Ishikawa (cell line): ENCODE measurements at regions not wholly inside any gene's neighbourhood (a gene's known extent, or its start where the extent isn't known, plus 50 kb on each side); places are given as distances from the start of the nearest gene placed in this dataset.

Experiments
- CEBPB ChIP-seq: IDR thresholded peaks from 2 replicates; pipeline ENCODE4 v1.6.1; 2012
- CREB1 ChIP-seq: IDR thresholded peaks from 2 replicates; pipeline ENCODE4 v1.6.1; 2012; ENCODE audit warnings: low read depth
- EGR1 ChIP-seq: IDR thresholded peaks from 2 replicates; pipeline ENCODE4 v1.6.1; 2012
- EP300 ChIP-seq: IDR thresholded peaks from 2 replicates; pipeline ENCODE4 v1.6.1; 2012; ENCODE audit warnings: borderline replicate concordance
- FOXM1 ChIP-seq: IDR thresholded peaks from 2 replicates; pipeline ENCODE4 v1.6.1; 2012; ENCODE audit warnings: low read depth, borderline replicate concordance
- NFIC ChIP-seq: IDR thresholded peaks from 2 replicates; pipeline ENCODE4 v1.6.1; 2012
- RAD21 ChIP-seq: IDR thresholded peaks from 2 replicates; pipeline ENCODE4 v1.6.1; 2012; ENCODE audit warnings: low read depth
- REST ChIP-seq: IDR thresholded peaks from 2 replicates; pipeline ENCODE4 v1.6.1; 2012; ENCODE audit warnings: low read depth, mild to moderate bottlenecking
- TAF1 ChIP-seq: IDR thresholded peaks from 2 replicates; pipeline ENCODE4 v1.6.1; 2012; ENCODE audit warnings: low read depth, mild to moderate bottlenecking
- TCF12 ChIP-seq: IDR thresholded peaks from 2 replicates; pipeline ENCODE4 v1.6.1; 2012; ENCODE audit warnings: low read depth
- TEAD4 ChIP-seq: IDR thresholded peaks from 2 replicates; pipeline ENCODE4 v1.6.1; 2012
- YY1 ChIP-seq: IDR thresholded peaks from 2 replicates; pipeline ENCODE4 v1.6.1; 2012; ENCODE audit warnings: low read depth
- ZBTB7A ChIP-seq: IDR thresholded peaks from 2 replicates; pipeline ENCODE4 v1.6.1; 2012; ENCODE audit warnings: low read depth
- TF ChIP-seq, protein P1 (sequence below): IDR thresholded peaks from 2 replicates; pipeline ENCODE4 v1.6.1; 2012
- TF ChIP-seq, protein P2 (sequence below): IDR thresholded peaks from 2 replicates; pipeline ENCODE4 v1.6.1; 2012

DNA sequence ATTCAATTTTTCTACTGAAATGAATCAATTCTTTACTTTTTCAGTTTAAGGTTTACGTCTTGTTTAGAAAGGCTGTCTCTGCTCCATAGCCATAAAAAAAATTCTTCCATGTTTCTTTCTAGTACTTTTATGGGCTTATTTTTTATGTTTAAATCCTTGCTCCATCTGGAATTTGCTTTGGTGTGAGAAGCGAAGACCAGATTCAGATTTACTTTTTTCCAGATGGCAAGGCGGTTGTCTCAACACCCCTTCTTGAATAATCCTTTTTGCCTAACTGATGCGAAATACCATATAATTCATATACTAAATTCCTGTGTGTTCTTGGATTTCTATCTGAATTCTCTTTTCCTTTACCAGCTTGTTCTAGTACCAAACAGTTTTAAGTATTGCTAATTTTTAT lies 101.5 kb downstream of the C1orf94 start:
- no peak for TF ChIP-seq ZBTB7A
- no peak for TF ChIP-seq TEAD4
- no peak for TF ChIP-seq CEBPB
- no peak for TF ChIP-seq RAD21

- no peak for TF ChIP-seq TAF1
- no peak for TF ChIP-seq YY1
- TF ChIP-seq ZBTB7A, result no peak
- TF ChIP-seq CEBPB, result no peak
These were observed 103.3 kb downstream of the C1orf94 start for GRCh38 chr1:34279971-34280370.

DNA sequence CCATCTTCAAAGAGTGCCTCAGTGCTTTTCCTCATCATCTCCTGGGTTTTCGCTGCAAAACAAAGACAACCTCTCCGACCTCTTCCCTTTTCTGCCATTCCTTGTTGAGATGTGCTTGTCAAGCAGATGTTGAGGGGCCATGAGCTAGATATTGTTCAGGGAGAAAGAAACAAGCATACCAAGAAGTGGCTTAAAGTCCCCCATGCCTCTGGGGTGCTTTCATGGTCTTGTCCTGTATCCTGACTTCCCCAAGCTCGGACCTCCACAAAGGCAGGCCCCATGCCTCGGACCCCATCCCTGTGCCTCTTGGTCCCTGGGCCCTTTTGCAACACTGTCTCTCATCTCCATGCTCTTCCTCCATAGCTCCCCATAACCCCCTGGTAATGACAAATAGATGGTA lies 103.8 kb downstream of the C1orf94 start:
- TF ChIP-seq NFIC (no peak), TAF1 (no peak), EGR1 (no peak), YY1 (no peak), CREB1 (no peak), FOXM1 (no peak), RAD21 (no peak), TCF12 (no peak), CEBPB (no peak), ZBTB7A (no peak), TEAD4 (no peak), REST (no peak), EP300 (no peak)
- TF ChIP-seq, protein P1, sequence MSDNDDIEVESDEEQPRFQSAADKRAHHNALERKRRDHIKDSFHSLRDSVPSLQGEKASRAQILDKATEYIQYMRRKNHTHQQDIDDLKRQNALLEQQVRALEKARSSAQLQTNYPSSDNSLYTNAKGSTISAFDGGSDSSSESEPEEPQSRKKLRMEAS, result no peak
- TF ChIP-seq, protein P2, sequence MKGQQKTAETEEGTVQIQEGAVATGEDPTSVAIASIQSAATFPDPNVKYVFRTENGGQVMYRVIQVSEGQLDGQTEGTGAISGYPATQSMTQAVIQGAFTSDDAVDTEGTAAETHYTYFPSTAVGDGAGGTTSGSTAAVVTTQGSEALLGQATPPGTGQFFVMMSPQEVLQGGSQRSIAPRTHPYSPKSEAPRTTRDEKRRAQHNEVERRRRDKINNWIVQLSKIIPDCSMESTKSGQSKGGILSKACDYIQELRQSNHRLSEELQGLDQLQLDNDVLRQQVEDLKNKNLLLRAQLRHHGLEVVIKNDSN, result no peak

- TF ChIP-seq, protein P1, result no peak
- TF ChIP-seq FOXM1 (no peak), TEAD4 (no peak), CREB1 (no peak), ZBTB7A (no peak), REST (no peak), TAF1 (no peak), RAD21 (no peak), EGR1 (no peak), CEBPB (no peak), NFIC (no peak), EP300 (no peak), YY1 (no peak), TCF12 (no peak)
- TF ChIP-seq, protein P2, result no peak
These were observed 106.4 kb downstream of the C1orf94 start for GRCh38 chr1:34283142-34283541.

DNA sequence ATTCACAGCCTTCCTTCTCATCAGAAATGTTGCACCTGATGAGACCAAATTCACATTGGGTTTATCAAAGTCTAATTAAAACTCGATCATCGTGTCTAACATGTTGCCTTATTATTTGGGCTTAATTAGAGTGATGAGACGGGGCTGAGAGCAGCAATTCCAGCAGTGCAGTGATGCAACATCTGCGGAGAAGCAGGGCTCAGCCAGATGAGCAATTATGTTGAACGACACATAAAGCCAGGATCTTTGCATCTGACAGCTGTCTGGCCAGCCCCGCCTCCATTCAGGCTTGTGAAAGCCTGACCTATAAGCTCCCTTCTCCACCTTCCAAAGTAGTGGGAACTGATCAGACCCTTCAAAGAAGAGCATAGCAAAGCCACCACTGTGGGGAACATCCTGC lies 109.8 kb downstream of the C1orf94 start:
- no peak for TF ChIP-seq REST
- no peak for TF ChIP-seq NFIC
- TF ChIP-seq RAD21, result no peak
- TF ChIP-seq EP300, result no peak

DNA sequence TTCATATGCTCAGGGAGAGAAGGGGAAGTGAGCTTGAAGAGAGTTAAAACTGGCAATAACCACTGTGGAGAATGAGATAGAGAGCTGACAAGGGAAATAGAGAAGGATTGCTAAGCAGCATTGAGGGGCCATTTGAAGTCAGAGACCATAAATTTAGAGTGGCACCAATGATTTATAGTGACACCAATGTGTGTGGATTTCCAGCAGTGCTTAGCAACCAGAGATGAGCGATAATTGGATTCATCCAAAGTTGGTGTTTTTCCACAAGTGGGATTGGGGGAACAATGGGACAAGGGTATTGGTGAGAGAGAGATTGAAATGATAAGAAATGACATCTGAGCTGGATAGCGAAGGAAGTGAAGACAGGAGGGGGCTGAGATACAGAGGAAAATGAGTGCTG lies 114.1 kb downstream of the C1orf94 start:
- no peak for TF ChIP-seq RAD21
- TF ChIP-seq NFIC, result no peak
